Stimulated activated CD4-positive, alpha-beta T cell treated with anti-CD3 and anti-CD28 coated beads, Interleukin-2, amount 100 ng/mL, for 24 hours (primary cell): ENCODE measurements at regions not wholly inside any gene's neighbourhood (a gene's known extent, or its start where the extent isn't known, plus 50 kb on each side); places are given as distances from the start of the nearest gene placed in this dataset.
"Not testable (repeated sequence)": the region's sequence is repeated elsewhere in the genome, so short reads cannot be mapped to it uniquely, and the experiment has no call there.

Experiments
- DNase-seq, 2 donors: peaks; one replicate each; pipeline ENCODE4 v3.0.0-alpha.2; 2020

GRCh38 chr10:33635967-33636515 is 301.6 kb upstream of the NRP1 start:
- no peak for DNase-seq

GRCh38 chr10:33632432-33632831 is 298.0 kb upstream of the NRP1 start:
- DNase-seq = no peak

DNA sequence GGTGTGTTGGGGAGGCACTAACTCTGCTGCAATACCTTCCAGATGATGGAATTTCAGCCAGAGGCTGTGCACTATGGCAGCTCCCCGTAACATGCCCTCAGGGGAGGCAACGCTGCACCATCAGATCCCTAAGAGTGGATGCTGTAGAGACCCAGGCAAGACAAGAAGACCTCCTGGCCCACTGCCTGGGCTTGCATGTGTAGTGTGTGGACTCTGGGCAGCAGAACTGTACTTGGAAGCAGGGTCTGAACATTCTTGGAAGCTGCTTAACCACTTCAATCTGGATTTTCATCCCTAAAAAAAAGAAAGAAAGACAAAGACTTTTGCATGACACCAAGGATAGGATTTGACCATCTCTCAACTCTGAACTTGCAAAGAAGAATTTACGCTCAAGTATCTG is 297.5 kb upstream of the NRP1 start:
- no peak for DNase-seq

DNA sequence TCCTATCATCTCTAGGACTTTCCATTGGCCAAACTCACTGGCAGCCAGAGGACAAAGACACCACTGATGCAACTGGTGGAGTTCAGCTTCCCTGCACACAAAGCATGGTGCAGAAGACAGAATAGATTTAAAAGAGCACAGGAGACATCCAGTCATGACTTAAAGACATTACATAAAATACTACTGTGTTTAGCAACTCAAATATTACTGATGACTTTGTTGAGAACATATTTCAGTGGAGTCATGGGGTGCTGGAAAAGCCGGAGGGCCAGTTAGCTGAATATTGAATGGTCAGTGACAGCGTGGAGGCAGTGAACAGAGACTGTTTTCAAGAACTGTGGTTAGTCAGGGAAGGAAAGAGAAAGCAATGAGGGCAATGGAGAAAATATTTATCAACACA is 296.3 kb upstream of the NRP1 start:
- no peak for DNase-seq

GRCh38 chr10:33627611-33628010 is 293.1 kb upstream of the NRP1 start:
- no peak for DNase-seq

DNA sequence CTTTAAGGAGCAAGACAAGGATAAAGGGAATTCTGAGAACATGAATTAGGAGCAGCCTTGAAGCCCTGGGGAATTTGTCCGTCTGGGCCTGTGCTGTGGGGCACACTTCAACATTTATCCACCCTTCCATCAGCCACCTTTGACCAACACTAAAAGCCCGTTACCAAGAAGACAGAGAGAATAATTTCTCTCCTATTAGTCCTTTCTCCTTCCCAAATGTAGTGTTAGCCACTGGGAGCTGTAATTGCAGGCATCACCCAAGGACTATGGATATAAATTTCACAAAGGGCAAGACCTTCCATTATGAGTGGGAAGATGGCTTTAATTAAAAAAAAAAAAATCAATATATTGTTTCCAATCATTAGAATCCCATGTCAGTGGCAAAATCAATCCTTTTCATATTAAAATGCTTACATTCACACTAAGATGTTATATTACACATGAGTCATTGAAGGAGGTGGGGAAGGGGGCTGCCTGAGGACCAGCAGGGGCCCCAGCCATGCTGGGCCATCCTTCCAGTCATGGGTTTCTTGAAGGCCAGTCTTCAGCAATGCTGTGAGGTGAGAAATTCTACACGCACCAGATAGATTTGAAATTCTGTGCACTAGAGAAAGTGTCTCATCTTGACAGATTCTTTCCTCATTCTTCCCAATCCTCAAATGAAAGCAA is 292.5 kb upstream of the NRP1 start:
- no peak for DNase-seq

GRCh38 chr10:33623669-33624068 is 289.2 kb upstream of the NRP1 start:
- no peak for DNase-seq

DNA sequence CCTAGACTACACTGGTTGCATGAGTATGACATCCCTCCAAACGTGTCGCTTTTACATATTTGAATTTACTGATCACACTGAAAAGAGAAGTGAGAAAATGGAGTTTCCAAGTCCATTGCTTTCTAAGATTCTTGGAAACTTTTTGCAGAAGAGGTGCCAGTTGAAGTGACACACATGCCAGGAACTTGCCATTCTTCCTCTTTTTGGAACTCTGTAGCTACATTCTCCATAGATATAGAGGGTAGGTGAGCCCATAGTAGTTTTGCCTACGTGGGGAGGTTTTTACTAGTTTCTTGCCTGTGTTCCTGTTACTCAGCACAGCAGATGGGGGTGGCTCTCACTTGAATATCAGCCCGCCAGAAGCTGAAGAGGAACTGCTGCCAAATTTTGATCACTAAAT is 286.6 kb upstream of the NRP1 start:
- DNase-seq = no peak

DNA sequence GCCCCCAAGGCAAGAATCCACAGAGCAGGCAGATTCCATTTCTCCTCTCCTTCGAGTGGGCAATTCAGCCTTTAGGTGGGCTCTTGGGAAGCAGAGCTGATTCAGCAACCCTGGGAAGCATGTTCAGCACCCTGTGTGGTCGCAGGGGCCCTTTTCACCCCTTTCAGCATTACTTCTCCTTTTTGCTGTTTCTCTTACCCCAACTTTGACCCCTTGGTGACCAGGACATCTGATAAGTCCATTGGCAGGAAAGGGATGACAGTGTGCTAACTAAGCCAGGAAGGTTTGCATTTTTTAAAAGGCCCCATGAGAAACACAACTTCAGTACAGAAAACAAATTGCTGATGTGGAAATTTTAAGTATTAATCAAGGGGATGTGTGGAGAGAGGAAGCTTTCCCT is 283.7 kb upstream of the NRP1 start:
- DNase-seq = no peak

GRCh38 chr10:33617381-33618080 is 283.1 kb upstream of the NRP1 start:
- no peak for DNase-seq

DNA sequence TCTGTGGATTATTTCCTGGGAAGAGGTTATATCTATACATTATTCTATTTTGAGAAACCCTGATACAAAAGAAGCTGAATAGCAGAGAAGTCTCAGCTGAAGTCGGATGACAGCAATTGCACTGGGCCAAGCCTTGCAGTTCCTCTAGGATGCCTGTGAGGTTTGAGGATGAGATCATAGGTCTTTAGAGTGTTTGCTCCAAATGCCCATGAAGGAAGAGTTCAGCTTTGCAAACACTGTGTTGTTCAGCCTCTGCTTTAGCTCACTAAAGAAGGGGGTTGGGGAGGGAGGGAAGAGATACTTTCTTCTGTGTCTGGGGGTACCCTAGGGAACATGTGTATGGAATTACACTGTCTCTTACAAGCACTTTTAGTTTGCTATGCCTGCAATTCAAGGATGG is 282.5 kb upstream of the NRP1 start:
- DNase-seq = no peak

DNA sequence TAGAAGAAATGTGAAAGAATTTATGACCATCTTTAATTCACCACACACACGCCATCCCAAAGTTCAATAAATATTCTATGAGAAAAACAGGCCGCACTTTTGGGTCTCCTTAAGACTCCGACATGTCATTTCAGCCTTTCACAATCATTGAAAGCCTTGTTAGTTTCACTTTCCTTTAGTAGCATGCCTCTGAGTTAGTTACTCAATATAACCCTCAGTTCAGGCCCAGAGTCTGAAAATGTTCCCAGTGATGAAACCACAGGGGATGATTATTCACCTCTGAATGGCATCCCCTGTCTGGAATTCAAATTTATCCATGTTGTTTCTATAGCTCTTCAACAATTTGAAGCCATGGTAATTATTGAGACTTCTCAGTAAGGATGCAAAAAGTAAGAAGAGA is 278.1 kb upstream of the NRP1 start:
- DNase-seq = no peak

DNA sequence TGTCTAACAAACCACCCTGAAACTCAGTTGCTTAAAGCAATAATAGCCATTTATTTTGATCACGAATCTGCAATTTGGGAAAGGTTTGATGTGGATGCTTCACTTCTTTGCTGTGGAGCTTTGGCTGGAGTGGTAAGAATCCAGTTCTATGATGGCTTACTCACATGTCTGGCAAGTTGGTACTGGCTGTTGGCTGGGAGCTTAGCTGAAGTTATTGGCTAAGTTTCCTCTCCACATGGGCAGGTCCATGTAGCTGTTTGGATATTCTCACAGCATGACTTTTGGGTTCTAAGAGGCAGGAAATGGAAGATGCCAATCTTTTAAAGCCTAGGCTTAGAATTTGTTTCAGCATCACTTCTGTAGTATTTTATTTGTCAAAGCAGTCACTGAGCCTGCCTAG is 277.6 kb upstream of the NRP1 start:
- DNase-seq = no peak

- no peak for DNase-seq
These were observed 277.0 kb upstream of the NRP1 start for GRCh38 chr10:33611423-33611822.

- DNase-seq = no peak
These were observed 275.1 kb upstream of the NRP1 start for GRCh38 chr10:33609546-33609945.

GRCh38 chr10:33602278-33602677 is 267.8 kb upstream of the NRP1 start:
- no peak for DNase-seq

DNA sequence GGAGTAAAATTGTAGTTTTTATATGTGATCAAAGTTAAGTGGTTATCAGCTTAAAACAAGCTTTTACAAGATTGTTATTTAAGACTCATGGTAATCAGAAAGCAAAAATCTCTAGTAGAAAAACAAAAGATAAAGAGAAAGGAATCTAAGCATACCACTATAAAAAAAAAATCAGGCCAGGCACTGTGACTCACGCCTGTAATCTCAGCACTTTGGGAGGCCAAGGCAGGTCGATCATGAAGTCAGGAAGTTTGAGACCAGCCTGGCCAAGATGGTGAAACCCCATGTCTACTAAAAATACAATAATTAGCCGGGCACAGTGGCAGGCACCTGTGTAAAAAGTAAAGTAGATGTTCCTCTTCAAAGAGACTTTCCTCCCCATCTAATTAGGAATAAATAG is 265.9 kb upstream of the NRP1 start:
- no peak for DNase-seq

GRCh38 chr10:33596422-33596821 is 262.0 kb upstream of the NRP1 start:
- no peak for DNase-seq

DNA sequence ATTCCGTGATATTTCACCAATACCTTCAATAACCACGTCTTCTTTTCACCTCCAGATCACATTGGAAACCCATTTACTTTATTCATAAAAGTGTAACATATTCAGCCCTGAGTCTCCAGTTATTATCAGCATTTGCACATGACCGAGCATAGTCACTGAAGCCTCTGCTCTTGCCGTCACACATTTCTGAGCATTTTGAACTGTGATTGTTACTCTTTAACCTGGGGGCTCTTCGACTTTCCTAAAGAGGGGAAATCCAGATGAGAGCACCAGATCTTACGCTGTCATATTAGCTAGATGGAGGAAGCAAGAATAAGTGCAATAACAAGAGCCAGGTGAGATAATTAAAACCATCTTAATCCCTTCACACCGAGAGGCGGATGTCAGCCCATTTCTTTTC is 260.0 kb upstream of the NRP1 start:
- no peak for DNase-seq

- no peak for DNase-seq
These were observed 254.6 kb upstream of the NRP1 start for GRCh38 chr10:33588974-33589600.

GRCh38 chr10:33584596-33584995 is 250.1 kb upstream of the NRP1 start:
- DNase-seq = not testable (repeated sequence)

DNA sequence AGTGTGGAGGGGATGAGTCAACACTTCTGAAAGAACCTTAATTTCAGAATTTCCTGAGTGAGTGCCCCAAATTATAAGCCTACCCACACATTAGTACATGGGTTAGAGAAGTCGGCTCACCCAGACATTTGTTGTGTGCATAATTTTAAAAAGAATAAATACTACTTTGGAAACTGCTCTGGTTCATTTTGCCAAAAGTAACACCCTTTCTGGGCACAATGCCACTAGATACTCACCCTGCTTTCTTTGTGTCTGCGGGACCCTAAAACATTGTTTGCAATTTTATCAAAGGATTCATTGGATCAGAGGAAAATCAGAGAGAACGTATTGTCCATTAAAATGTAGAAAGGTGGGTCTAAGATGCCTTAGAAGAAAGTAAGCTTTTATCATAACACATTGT is 245.5 kb upstream of the NRP1 start:
- DNase-seq = no peak

DNA sequence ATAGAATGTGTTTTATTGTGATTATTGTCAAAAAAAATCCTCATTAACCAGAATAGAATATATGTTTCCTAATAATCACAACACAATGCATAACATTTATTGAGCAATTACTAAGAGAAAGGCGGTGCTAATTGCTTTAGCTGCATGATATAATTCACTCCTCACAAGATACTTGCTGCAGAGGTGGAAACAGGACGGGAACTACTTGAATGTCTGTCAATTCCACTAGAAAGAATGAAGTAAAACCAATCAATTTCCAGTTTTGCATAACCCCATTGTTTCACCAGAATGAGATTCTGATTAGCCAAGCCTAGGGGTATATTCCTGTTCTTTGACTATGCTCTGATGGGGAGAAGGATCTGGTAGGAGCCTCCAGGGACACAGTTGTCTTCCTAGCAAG is 239.1 kb upstream of the NRP1 start:
- DNase-seq = no peak

DNA sequence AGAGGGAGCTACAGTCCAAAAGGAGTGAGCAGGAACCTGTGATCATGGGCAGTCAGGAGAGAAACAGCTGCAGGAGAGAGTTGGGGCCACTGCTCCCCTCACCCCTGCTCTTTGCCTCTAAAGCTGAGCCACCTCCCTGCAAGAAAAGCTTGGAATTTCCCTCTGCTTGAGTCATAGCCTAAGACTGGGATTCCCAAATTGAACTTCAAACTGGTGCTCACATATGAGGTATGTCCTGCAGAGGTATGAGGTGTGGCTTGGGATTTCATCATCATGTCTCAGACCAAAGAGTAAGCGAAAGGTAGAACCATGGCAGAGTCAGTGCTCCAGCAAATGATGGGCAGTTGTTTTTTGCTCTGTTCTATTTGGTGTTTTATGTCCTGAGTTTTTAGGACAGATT is 237.1 kb upstream of the NRP1 start:
- DNase-seq = no peak
